ENCODE measurements at regions not wholly inside any gene's neighbourhood (a gene's known extent, or its start where the extent isn't known, plus 50 kb on each side); places are given as distances from the start of the nearest gene placed in this dataset.

- DNase-seq (ENCODE audit: low read depth), result no peak
- no peak for TF ChIP-seq CTCF (IDR thresholded peaks at IDR 0.05; ENCODE audit: low read depth, low read length, missing control alignments)
- H3K4me3 ChIP-seq (ENCODE audit: low read depth, low read length), result no peak overlapping the region
- in situ Hi-C loops (cut with HindIII; ENCODE audit: low sequenced_read_pairs), result no loop called here
Observed at GRCh38 chr6:156646496-156646895, 130.7 kb upstream of the ARID1B start.

GRCh38 chr6:156645097-156645496, 132.1 kb upstream of the ARID1B start:
- in situ Hi-C loops (cut with HindIII; ENCODE audit: low sequenced_read_pairs), result no loop called here
- no peak for DNase-seq (ENCODE audit: low read depth)
- no peak for TF ChIP-seq CTCF (IDR thresholded peaks at IDR 0.05; ENCODE audit: low read depth, low read length, missing control alignments)

GRCh38 chr6:156639009-156639721, 138.0 kb upstream of the ARID1B start:
- DNase-seq (ENCODE audit: low read depth), result no peak
- no peak overlapping the region for H3K4me3 ChIP-seq (ENCODE audit: low read depth, low read length)
- in situ Hi-C loops (cut with HindIII; ENCODE audit: low sequenced_read_pairs), result no loop called here
- TF ChIP-seq CTCF (IDR thresholded peaks at IDR 0.05; ENCODE audit: low read depth, low read length, missing control alignments), result no peak

More at GRCh38 chr6:156645097-156645496, 132.1 kb upstream of the ARID1B start:
- no peak overlapping the region for H3K4me3 ChIP-seq (ENCODE audit: low read depth, low read length)

- DNase-seq (ENCODE audit: low read depth), result no peak
- TF ChIP-seq CTCF (IDR thresholded peaks at IDR 0.05; ENCODE audit: low read depth, low read length, missing control alignments), result no peak
- in situ Hi-C loops (cut with HindIII; ENCODE audit: low sequenced_read_pairs), result no loop called here
- no peak overlapping the region for H3K4me3 ChIP-seq (ENCODE audit: low read depth, low read length)
Observed at GRCh38 chr6:156638581-156638980, 138.6 kb upstream of the ARID1B start.

GRCh38 chr6:156634951-156635371, 142.2 kb upstream of the ARID1B start:
- no peak for TF ChIP-seq CTCF (IDR thresholded peaks at IDR 0.05; ENCODE audit: low read depth, low read length, missing control alignments)
- H3K4me3 ChIP-seq (ENCODE audit: low read depth, low read length), result no peak overlapping the region
- no peak for DNase-seq (ENCODE audit: low read depth)
- in situ Hi-C loops (cut with HindIII; ENCODE audit: low sequenced_read_pairs), result no loop called here

GRCh38 chr6:156634048-156634447, 143.1 kb upstream of the ARID1B start:
- TF ChIP-seq CTCF (IDR thresholded peaks at IDR 0.05; ENCODE audit: low read depth, low read length, missing control alignments), result no peak
- no peak overlapping the region for H3K4me3 ChIP-seq (ENCODE audit: low read depth, low read length)
- in situ Hi-C loops (cut with HindIII; ENCODE audit: low sequenced_read_pairs), result no loop called here
- DNase-seq (ENCODE audit: low read depth), result no peak

Measured in astrocyte of the cerebellum (primary cell).